GM10248 (cell line): ENCODE measurements at regions not wholly inside any gene's neighbourhood (a gene's known extent, or its start where the extent isn't known, plus 50 kb on each side); places are given as distances from the start of the nearest gene placed in this dataset.

Experiments used
- CTCF ChIA-PET: fragments of 300-600 bp; sonication (Branson Sonifier 250); formaldehyde crosslinking; extraction: SDS; loops from one replicate; lab custom pipeline; 2021; ENCODE audit warnings: antibody characterized with exemption; lab: Yijun Ruan, JAX
- POLR2A ChIA-PET: fragments of 350-650 bp; sonication (Branson Sonifier 250); formaldehyde crosslinking; extraction: SDS; loops from one replicate; lab custom pipeline; 2020; ENCODE audit warnings: antibody characterized with exemption; lab: Yijun Ruan, JAX
- DNase-seq: peaks from one replicate; pipeline ENCODE4 v3.0.0; 2012; ENCODE audit errors: extremely low spot score
- CTCF ChIP-seq: IDR thresholded peaks from 2 replicates; pipeline ENCODE4 v1.5.1; 2012; ENCODE audit warnings: mild to moderate bottlenecking, low read depth; ENCODE audit errors: extremely low read depth, missing control alignments, control extremely low read depth

GRCh38 chr2:149899390-149899789 lies 311.8 kb upstream of the MMADHC start:
- TF ChIP-seq CTCF, result no peak
- POLR2A ChIA-PET, result no interaction called here
- CTCF ChIA-PET, result no interaction called here
- no peak for DNase-seq

DNA sequence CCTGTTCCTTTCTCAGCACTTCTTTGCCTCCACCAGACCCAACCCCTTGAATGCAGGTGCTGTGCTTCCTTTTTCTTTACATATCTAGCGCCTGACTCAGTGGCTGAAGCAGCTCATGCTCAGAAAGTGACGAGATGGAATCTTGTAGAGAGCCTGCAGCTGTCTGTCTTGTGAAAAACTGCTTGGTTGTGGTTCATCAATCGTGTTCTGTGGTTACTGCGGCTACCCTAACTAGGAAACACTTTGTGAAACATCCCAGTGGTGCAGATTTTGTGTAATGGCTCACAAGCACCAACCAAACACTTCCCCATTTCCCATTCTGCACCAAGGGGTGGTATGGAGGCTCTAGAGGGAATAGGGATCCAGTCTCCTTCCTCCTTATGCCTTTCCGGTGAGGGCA lies 307.2 kb upstream of the MMADHC start:
- ChIA-PET POLR2A (no interaction called here), CTCF (interaction anchor here (0.9 kb wide), 1 partner anchor 27 kb away, joined by 3 read pairs; no protein-coding TSS in a partner anchor)
- TF ChIP-seq CTCF, result no peak
- DNase-seq, result no peak

DNA sequence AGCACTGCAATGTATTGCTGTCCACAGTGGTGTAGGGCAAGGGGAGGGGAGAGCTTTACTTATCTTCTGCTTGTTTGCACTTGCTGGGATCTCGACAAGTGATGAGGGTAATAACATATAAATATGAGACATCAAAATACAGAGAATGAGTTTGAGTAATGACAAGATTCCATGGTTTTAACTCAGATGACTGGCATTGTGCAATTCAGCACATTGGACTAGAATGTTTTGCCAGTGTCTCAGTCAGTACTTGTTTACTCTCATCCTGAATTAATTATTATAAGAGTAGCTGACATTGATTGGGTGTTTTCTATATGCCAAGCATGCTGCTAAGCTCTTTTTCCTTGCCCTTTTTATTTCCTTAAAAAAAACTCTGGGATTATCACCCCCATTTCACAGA lies 306.7 kb upstream of the MMADHC start:
- CTCF ChIA-PET, result interaction anchor here (0.9 kb wide), 1 partner anchor 27 kb away, joined by 3 read pairs; no protein-coding TSS in a partner anchor
- POLR2A ChIA-PET, result no interaction called here
- no peak for DNase-seq
- no peak for TF ChIP-seq CTCF

DNA sequence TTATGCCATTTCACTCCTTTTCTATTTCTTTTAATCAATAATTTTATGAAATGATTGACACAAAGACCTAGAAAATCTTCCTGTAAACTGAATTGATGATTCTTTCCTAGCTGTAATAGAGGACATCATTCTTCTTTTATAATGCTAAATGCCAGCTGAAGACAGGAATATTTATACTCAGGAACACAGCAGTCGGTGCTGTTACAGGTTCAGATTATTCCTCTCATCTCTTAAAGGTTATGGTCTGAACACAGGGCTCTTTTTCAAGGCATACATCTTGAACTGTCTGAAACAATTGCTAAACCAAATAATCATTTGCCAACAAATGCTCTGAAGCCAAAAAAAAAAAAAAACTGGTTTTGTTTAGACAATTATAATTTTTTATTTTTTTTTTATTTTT lies 305.0 kb upstream of the MMADHC start:
- DNase-seq, result no peak
- no peak for TF ChIP-seq CTCF
- CTCF ChIA-PET, result no interaction called here
- POLR2A ChIA-PET, result no interaction called here

GRCh38 chr2:149885946-149886345 lies 298.4 kb upstream of the MMADHC start:
- TF ChIP-seq CTCF, result no peak
- ChIA-PET CTCF (interaction anchor here (2.3 kb wide), 1 partner anchor 11 kb away, joined by 5 read pairs; no protein-coding TSS in a partner anchor), POLR2A (no interaction called here)
- no peak for DNase-seq

DNA sequence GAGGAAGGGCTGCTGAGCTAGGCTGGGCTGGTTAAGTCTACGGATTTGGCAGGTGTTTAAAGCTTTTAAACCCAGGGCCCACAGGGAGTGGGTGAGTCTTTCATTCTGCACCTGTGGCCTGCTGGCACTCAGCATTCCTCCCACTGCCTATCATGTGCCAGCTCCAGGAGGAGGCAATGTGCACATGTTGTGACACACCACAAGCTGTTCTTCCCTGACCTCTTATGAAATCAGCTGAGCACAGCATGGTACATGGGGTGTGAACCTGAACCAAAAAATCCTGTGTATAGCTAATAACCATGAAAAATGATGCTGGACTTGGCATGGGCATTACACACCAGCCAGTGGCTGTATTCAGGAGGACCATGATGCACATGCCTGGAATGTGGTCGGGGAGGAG lies 297.9 kb upstream of the MMADHC start:
- no peak for TF ChIP-seq CTCF
- CTCF ChIA-PET, result interaction anchor here (2.3 kb wide), 1 partner anchor 11 kb away, joined by 5 read pairs; no protein-coding TSS in a partner anchor
- POLR2A ChIA-PET, result no interaction called here
- DNase-seq, result no peak

GRCh38 chr2:149884871-149885270 lies 297.3 kb upstream of the MMADHC start:
- TF ChIP-seq CTCF, result no peak
- no peak for DNase-seq
- ChIA-PET POLR2A (no interaction called here), CTCF (interaction anchor here (2.3 kb wide), 1 partner anchor 12 kb away, joined by 5 read pairs; no protein-coding TSS in a partner anchor)
